Stomach (tissue), 8 donors: ENCODE measurements at regions not wholly inside any gene's neighbourhood (a gene's known extent, or its start where the extent isn't known, plus 50 kb on each side); places are given as distances from the start of the nearest gene placed in this dataset.

Experiments
- DNase-seq, 2 donors: peaks; one replicate each; pipeline versions ENCODE4 v3.0.0 to v3.0.0-alpha.2; 2013 to 2019
- H3K27ac ChIP-seq, 5 donors: fragments of 200-600 bp in 4 of 5; sonication (generic) in 4 of 5; one replicate each; pipeline ENCODE4 v1.5.1; 2013 to 2019; ENCODE audit warnings: mild to moderate bottlenecking in 1 of 5, moderate library complexity in 1 of 5
- H3K27me3 ChIP-seq, 3 donors: fragments of 200-600 bp; sonication (generic); one replicate each; pipeline ENCODE4 v1.5.1; 2017 to 2019; ENCODE audit warnings: mixed run types in 1 of 3
- H3K36me3 ChIP-seq, 4 donors: fragments of 200-600 bp; sonication (generic); 1 replicate in 3 of 4; 2 replicates in 1 of 4; pipeline ENCODE4 v1.5.1; 2016 to 2019
- H3K4me1 ChIP-seq, 4 donors: fragments of 200-600 bp; sonication (generic); one replicate each; pipeline ENCODE4 v1.5.1; 2016 to 2019
- H3K4me3 ChIP-seq, 4 donors: fragments of 200-600 bp; sonication (generic) in 3 of 4; one replicate each; pipeline ENCODE4 v1.5.1; 2016 to 2019; ENCODE audit warnings: mild to moderate bottlenecking in 1 of 4
- H3K9me3 ChIP-seq, 4 donors: fragments of 200-600 bp; sonication (generic); one replicate each; pipeline ENCODE4 v1.5.1; 2016 to 2019
- EP300 ChIP-seq: sonication (generic); formaldehyde crosslinking; IDR thresholded peaks from one replicate; pipeline ENCODE4 v1.6.1; 2017; ENCODE audit warnings: antibody characterized with exemption
- POLR2A ChIP-seq, 4 donors: fragments of 450-650 bp; IDR thresholded peaks; one replicate each; pipeline ENCODE4 v1.6.1; 2016; ENCODE audit warnings: antibody characterized with exemption in 4 of 4, control low read depth in 2 of 4, mild to moderate bottlenecking in 1 of 4, moderate library complexity in 1 of 4
- POLR2AphosphoS5 ChIP-seq, 3 donors: sonication (generic); formaldehyde crosslinking; IDR thresholded peaks; one replicate each; pipeline ENCODE4 v1.6.1; 2016; ENCODE audit warnings: antibody characterized with exemption in 3 of 3
- WGBS, 5 donors: extraction: QIAGEN DNeasy Blood & Tissue Kit in 3 of 5; methylation state at CpG; one replicate each; pipeline versions ENCODE4 v1.1.5 to v1.1.7; 2013 to 2018; 5-methylcytosine and 5-hydroxymethylcytosine counted together
- intact Hi-C: fragments of 100-400 bp; cut with DNase I; formaldehyde crosslinking; loops from one replicate; pipeline ENCODE4 v1.15.1; 2023; ENCODE audit warnings: low total_unique reads
- TF ChIP-seq, protein P1 (sequence below), 7 experiments: fragments of 450-650 bp in 4 of 7; fragments of 200-600 bp in 3 of 7; sonication (generic) in 3 of 7; IDR thresholded peaks; one replicate each; pipeline ENCODE4 v1.5.1; 2016 to 2019; ENCODE audit warnings: antibody characterized with exemption in 7 of 7, control low read depth in 2 of 7, mild to moderate bottlenecking in 1 of 7
- donor health status: healthy with polysubstance abuse.
- donor health status: Bipolar disorder and iron deficiency.
- donor health status: healthy.

DNA sequence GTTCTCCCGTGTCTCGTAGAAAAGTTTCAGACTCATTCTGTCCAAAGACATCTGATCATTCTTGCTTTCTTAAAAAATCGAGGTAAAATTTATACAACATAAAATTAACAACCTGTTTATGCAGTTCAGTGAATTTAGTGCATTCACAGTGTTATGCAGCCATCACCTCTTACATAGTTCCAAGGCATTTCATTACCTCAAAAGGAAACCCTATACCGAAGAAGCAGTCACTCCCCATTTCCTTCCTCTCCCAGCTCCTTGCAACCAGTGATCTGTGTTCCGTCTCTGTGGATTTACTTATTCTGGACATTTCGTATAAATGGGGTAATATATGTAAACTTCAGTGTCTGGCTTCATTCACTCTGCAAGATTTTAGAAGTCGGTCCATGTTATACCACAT is 103.5 kb upstream of the HS3ST3A1 start:
- no peak for DNase-seq
- WGBS, 5 donors: 65 to 76% (median 70%) methylated on average over 7 of the region's 7 CpGs
- Histone ChIP-seq H3K27me3 (no peaks in the 10 kb centered on the region), H3K4me1 (no peaks in the 10 kb centered on the region), H3K27ac (no peak overlapping the region), H3K9me3 (no peaks in the 10 kb centered on the region), H3K4me3 (no peak overlapping the region), H3K36me3 (no peaks in the 10 kb centered on the region)
- intact Hi-C loops: no loop called here
- TF ChIP-seq POLR2AphosphoS5 (IDR thresholded peaks at IDR 0.05) (no peak), EP300 (no peak), POLR2A (IDR thresholded peaks at IDR 0.05) (no peak)
- TF ChIP-seq, protein P1, sequence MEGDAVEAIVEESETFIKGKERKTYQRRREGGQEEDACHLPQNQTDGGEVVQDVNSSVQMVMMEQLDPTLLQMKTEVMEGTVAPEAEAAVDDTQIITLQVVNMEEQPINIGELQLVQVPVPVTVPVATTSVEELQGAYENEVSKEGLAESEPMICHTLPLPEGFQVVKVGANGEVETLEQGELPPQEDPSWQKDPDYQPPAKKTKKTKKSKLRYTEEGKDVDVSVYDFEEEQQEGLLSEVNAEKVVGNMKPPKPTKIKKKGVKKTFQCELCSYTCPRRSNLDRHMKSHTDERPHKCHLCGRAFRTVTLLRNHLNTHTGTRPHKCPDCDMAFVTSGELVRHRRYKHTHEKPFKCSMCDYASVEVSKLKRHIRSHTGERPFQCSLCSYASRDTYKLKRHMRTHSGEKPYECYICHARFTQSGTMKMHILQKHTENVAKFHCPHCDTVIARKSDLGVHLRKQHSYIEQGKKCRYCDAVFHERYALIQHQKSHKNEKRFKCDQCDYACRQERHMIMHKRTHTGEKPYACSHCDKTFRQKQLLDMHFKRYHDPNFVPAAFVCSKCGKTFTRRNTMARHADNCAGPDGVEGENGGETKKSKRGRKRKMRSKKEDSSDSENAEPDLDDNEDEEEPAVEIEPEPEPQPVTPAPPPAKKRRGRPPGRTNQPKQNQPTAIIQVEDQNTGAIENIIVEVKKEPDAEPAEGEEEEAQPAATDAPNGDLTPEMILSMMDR (IDR thresholded peaks at IDR 0.05): no peak

GRCh38 chr17:13721705-13722104 is 120.0 kb upstream of the HS3ST3A1 start:
- Histone ChIP-seq H3K4me1 (no peaks in the 10 kb centered on the region), H3K27ac (no peak overlapping the region), H3K27me3 (no peaks in the 10 kb centered on the region), H3K36me3 (no peaks in the 10 kb centered on the region), H3K9me3 (no peaks in the 10 kb centered on the region), H3K4me3 (no peak overlapping the region)
- no peak for TF ChIP-seq EP300
- no peak for TF ChIP-seq POLR2A (IDR thresholded peaks at IDR 0.05)
- TF ChIP-seq POLR2AphosphoS5 (IDR thresholded peaks at IDR 0.05): no peak
- TF ChIP-seq, protein P1 (IDR thresholded peaks at IDR 0.05): no peak
- intact Hi-C loops: no loop called here
- 73 to 87% (median 79%) methylated on average over 5 of the region's 5 CpGs for WGBS, 5 donors
- DNase-seq: no peak

GRCh38 chr17:13725288-13725990 is 123.7 kb upstream of the HS3ST3A1 start:
- no peaks in the 10 kb centered on the region for H3K4me1 ChIP-seq
- intact Hi-C loops: no loop called here
- no peaks in the 10 kb centered on the region for H3K27me3 ChIP-seq
- TF ChIP-seq POLR2A (IDR thresholded peaks at IDR 0.05) (no peak), POLR2AphosphoS5 (IDR thresholded peaks at IDR 0.05) (no peak), EP300 (no peak)
- TF ChIP-seq, protein P1 (IDR thresholded peaks at IDR 0.05): no peak
- no peak overlapping the region for H3K4me3 ChIP-seq
- H3K9me3 ChIP-seq: no peaks in the 10 kb centered on the region
- no peaks in the 10 kb centered on the region for H3K36me3 ChIP-seq
- DNase-seq: no peak
- H3K27ac ChIP-seq: no peak overlapping the region
- WGBS, 5 donors: 10 to 19% (median 12%) methylated on average over 2 of the region's 2 CpGs

- no peak for DNase-seq
- no peaks in the 10 kb centered on the region for H3K27me3 ChIP-seq
- TF ChIP-seq POLR2A (IDR thresholded peaks at IDR 0.05) (no peak), POLR2AphosphoS5 (IDR thresholded peaks at IDR 0.05) (no peak)
- TF ChIP-seq, protein P1 (IDR thresholded peaks at IDR 0.05): no peak
- no peaks in the 10 kb centered on the region for H3K4me1 ChIP-seq
- 74 to 88% (median 86%) methylated on average over 6 of the region's 6 CpGs for WGBS, 5 donors
- no peaks in the 10 kb centered on the region for H3K9me3 ChIP-seq
- H3K36me3 ChIP-seq: no peaks in the 10 kb centered on the region
- intact Hi-C loops: no loop called here
- H3K27ac ChIP-seq: no peak overlapping the region
- no peak overlapping the region for H3K4me3 ChIP-seq
Observed at GRCh38 chr17:13727441-13728171, 125.9 kb upstream of the HS3ST3A1 start.
